Astrocyte (in vitro differentiated cells and primary cell): ENCODE measurements at regions not wholly inside any gene's neighbourhood (a gene's known extent, or its start where the extent isn't known, plus 50 kb on each side); places are given as distances from the start of the nearest gene placed in this dataset.
A peak's percentile ranks its signal among the peaks of the same experiment; 100 is the strongest.

Experiments used
- DNase-seq: peaks from one replicate; pipeline ENCODE4 v3.0.0-alpha.2; 2010; ENCODE audit warnings: low read depth
- FAIRE-seq: peaks from 2 replicates; lab custom pipeline; 2011; peaks lifted over from hg19 to GRCh38; lab: Jason Lieb, UNC
- H2AFZ ChIP-seq: 2 replicates; pipeline ENCODE4 v1.6.0; 2012; ENCODE audit warnings: low read depth, low read length, inconsistent platforms
- H3K27ac ChIP-seq: 2 replicates; pipeline ENCODE4 v1.5.1; 2011; ENCODE audit warnings: low read depth, low read length, inconsistent platforms
- H3K27me3 ChIP-seq: 2 replicates; pipeline ENCODE4 v1.6.0; 2011; ENCODE audit warnings: low read length, inconsistent platforms; ENCODE audit not compliant: insufficient read depth
- H3K36me3 ChIP-seq: 2 replicates; pipeline ENCODE4 v1.5.1; 2011; ENCODE audit warnings: low read length, inconsistent platforms; ENCODE audit not compliant: insufficient read depth
- H3K4me1 ChIP-seq: 2 replicates; pipeline ENCODE4 v1.5.1; 2011; ENCODE audit warnings: low read length, inconsistent platforms; ENCODE audit not compliant: insufficient read depth
- H3K4me2 ChIP-seq: 2 replicates; pipeline ENCODE4 v1.6.0; 2012; ENCODE audit warnings: low read length, inconsistent platforms
- H3K4me3 ChIP-seq: 2 replicates; pipeline ENCODE4 v1.5.1; 2011; ENCODE audit warnings: low read depth, mild to moderate bottlenecking, low read length, inconsistent platforms; ENCODE audit not compliant: insufficient read depth
- H3K79me2 ChIP-seq: 2 replicates; pipeline ENCODE4 v1.6.0; 2012; ENCODE audit warnings: mild to moderate bottlenecking, low read length, inconsistent platforms; ENCODE audit not compliant: insufficient read depth
- H3K9ac ChIP-seq: 2 replicates; pipeline ENCODE4 v1.6.0; 2012; ENCODE audit warnings: mild to moderate bottlenecking, low read length, inconsistent platforms
- H3K9me3 ChIP-seq: 2 replicates; pipeline ENCODE4 v1.5.1; 2012; ENCODE audit warnings: low read depth, mild to moderate bottlenecking, low read length, inconsistent platforms; ENCODE audit not compliant: insufficient read depth
- H4K20me1 ChIP-seq: 2 replicates; pipeline ENCODE4 v1.6.0; 2012; ENCODE audit warnings: low read length, inconsistent platforms; ENCODE audit not compliant: insufficient read depth
- H3K27ac Mint-ChIP-seq: one replicate; pipeline ENCODE4 v1.8.0; 2021; ENCODE audit warnings: mild to moderate bottlenecking, mixed read lengths; ENCODE audit not compliant: unreplicated experiment
- H3K27me3 Mint-ChIP-seq: one replicate; pipeline ENCODE4 v1.8.0; 2021; ENCODE audit warnings: low read depth, mixed read lengths; ENCODE audit not compliant: unreplicated experiment
- H3K36me3 Mint-ChIP-seq: one replicate; pipeline ENCODE4 v1.8.0; 2021; ENCODE audit warnings: low read depth, mixed read lengths; ENCODE audit not compliant: unreplicated experiment
- H3K4me1 Mint-ChIP-seq: one replicate; pipeline ENCODE4 v1.8.0; 2021; ENCODE audit warnings: low read depth, mixed read lengths; ENCODE audit not compliant: unreplicated experiment
- H3K4me3 Mint-ChIP-seq: one replicate; pipeline ENCODE4 v1.8.0; 2021; ENCODE audit warnings: mild to moderate bottlenecking, moderate library complexity, mixed read lengths; ENCODE audit not compliant: unreplicated experiment
- H3K9me3 Mint-ChIP-seq: one replicate; pipeline ENCODE4 v1.8.0; 2021; ENCODE audit warnings: mild to moderate bottlenecking, mixed read lengths; ENCODE audit not compliant: unreplicated experiment
- EZH2 ChIP-seq: IDR thresholded peaks from 2 replicates; pipeline ENCODE4 v1.6.1; 2012; ENCODE audit warnings: mild to moderate bottlenecking, low read length, inconsistent platforms; ENCODE audit not compliant: insufficient read depth
- TF ChIP-seq, protein P1 (sequence below): IDR thresholded peaks from 2 replicates; pipeline ENCODE4 v1.5.1; 2011; ENCODE audit warnings: low read depth, mild to moderate bottlenecking, inconsistent platforms, low read length, moderate library complexity; ENCODE audit not compliant: insufficient read depth

DNA sequence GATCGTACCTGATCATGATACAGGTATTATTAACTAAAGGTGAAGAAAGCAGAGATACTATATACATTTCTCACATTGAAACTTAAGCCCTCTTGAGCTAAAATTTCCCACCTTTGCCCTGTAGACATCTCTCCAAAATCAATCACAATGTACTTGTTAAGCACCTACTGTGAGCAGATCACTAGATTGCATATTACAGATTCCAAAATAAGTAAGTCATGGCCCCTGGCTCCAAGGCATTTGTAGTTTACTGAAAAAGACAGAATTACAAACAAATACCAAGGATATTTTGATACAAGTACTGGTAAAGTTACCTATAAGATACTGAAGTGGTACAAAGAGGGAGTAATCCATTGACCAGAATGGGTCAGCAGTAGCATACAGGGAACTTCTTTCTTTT is 455.3 kb downstream of the STK39 start:
- no peaks in the 10 kb centered on the region for H3K27me3 Mint-ChIP-seq
- H3K4me1 Mint-ChIP-seq = no peaks in the 10 kb centered on the region
- no peaks in the 10 kb centered on the region for H3K4me1 ChIP-seq
- no peaks in the 10 kb centered on the region for H3K36me3 ChIP-seq
- H3K4me3 ChIP-seq = no peak overlapping the region
- H3K27ac Mint-ChIP-seq = no peak overlapping the region
- no peak for DNase-seq
- no peaks in the 10 kb centered on the region for H3K36me3 Mint-ChIP-seq
- no peaks in the 10 kb centered on the region for H4K20me1 ChIP-seq
- no peak overlapping the region for H2AFZ ChIP-seq
- TF ChIP-seq, protein P1, sequence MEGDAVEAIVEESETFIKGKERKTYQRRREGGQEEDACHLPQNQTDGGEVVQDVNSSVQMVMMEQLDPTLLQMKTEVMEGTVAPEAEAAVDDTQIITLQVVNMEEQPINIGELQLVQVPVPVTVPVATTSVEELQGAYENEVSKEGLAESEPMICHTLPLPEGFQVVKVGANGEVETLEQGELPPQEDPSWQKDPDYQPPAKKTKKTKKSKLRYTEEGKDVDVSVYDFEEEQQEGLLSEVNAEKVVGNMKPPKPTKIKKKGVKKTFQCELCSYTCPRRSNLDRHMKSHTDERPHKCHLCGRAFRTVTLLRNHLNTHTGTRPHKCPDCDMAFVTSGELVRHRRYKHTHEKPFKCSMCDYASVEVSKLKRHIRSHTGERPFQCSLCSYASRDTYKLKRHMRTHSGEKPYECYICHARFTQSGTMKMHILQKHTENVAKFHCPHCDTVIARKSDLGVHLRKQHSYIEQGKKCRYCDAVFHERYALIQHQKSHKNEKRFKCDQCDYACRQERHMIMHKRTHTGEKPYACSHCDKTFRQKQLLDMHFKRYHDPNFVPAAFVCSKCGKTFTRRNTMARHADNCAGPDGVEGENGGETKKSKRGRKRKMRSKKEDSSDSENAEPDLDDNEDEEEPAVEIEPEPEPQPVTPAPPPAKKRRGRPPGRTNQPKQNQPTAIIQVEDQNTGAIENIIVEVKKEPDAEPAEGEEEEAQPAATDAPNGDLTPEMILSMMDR = no peak
- no peak for TF ChIP-seq EZH2
- H3K4me2 ChIP-seq = no peak overlapping the region
- H3K9me3 Mint-ChIP-seq = no peaks in the 10 kb centered on the region
- no peak overlapping the region for H3K4me3 Mint-ChIP-seq
- H3K9me3 ChIP-seq = no peaks in the 10 kb centered on the region
- no peak overlapping the region for H3K27ac ChIP-seq
- no peak overlapping the region for H3K9ac ChIP-seq
- H3K27me3 ChIP-seq = no peaks in the 10 kb centered on the region
- no peak for FAIRE-seq
- no peaks in the 10 kb centered on the region for H3K79me2 ChIP-seq

DNA sequence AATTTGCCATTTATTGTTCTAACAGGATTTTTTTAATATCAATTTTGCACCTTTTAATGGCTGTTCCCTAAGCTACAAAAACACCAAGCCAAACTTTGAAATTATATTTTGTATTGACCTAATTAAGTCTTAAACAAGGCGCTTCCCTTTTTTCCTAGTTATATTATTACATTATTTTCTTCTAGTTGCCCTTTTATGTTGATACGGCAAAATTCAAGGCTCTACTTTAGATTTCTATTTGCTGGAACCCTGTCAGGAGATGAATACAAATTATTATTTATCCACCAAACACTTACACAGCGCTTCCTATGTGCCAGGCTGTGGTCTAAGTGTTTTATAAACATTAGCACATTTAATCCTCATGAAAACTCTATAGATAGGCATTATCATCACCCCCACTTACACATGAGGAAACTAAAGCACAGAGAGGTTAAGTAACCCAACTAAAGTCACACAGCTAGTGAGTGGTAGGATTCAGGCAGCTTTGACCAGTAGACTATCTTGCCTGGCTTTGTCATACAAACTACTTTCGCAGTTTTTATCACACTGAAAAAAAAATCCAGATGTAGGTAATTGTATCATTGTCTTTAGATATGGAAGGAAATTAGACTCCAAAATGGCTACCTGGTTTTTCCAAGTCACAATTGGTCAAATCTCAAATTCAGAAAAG is 456.5 kb downstream of the STK39 start:
- Mint-ChIP-seq H3K27me3 (no peaks in the 10 kb centered on the region), H3K4me3 (no peak overlapping the region), H3K36me3 (no peaks in the 10 kb centered on the region), H3K27ac (peak overlapping the region; percentile 10), H3K9me3 (no peaks in the 10 kb centered on the region), H3K4me1 (peaks cover under 1% of the 10 kb centered on the region)
- Histone ChIP-seq H3K4me1 (no peaks in the 10 kb centered on the region), H4K20me1 (no peaks in the 10 kb centered on the region), H3K4me2 (no peak overlapping the region), H3K9ac (no peak overlapping the region), H3K27me3 (no peaks in the 10 kb centered on the region), H3K27ac (no peak overlapping the region), H3K36me3 (no peaks in the 10 kb centered on the region), H2AFZ (no peak overlapping the region), H3K4me3 (no peak overlapping the region), H3K79me2 (no peaks in the 10 kb centered on the region), H3K9me3 (no peaks in the 10 kb centered on the region)
- FAIRE-seq = no peak
- TF ChIP-seq, protein P1 = no peak
- no peak for TF ChIP-seq EZH2
- no peak for DNase-seq

DNA sequence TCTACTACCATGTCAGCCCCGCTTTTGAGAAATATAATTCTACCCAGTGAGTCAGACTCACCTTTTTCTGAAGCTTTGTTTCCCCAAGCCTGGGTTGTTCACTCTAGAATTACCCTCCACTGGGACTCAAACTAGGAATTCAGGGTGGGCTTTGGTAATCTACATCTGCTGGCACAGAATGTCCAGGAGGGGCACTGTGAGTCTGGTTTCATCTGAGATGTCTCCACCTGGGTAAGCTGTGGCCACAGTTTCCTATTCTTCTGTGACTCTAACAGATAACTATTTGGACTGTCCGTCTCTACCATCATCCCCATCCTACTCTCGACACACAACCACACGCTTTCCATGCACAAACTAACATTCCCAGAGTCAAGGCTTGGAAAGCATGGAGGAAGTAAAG is 457.2 kb downstream of the STK39 start:
- no peaks in the 10 kb centered on the region for H3K27me3 Mint-ChIP-seq
- no peaks in the 10 kb centered on the region for H4K20me1 ChIP-seq
- no peaks in the 10 kb centered on the region for H3K9me3 Mint-ChIP-seq
- no peak for FAIRE-seq
- H3K4me2 ChIP-seq = no peak overlapping the region
- no peak overlapping the region for H3K27ac ChIP-seq
- no peaks in the 10 kb centered on the region for H3K27me3 ChIP-seq
- TF ChIP-seq, protein P1 = no peak
- TF ChIP-seq EZH2 = no peak
- H3K36me3 ChIP-seq = no peaks in the 10 kb centered on the region
- no peak overlapping the region for H3K4me3 ChIP-seq
- no peak overlapping the region for H3K9ac ChIP-seq
- H3K4me3 Mint-ChIP-seq = no peak overlapping the region
- DNase-seq = no peak
- H3K79me2 ChIP-seq = no peaks in the 10 kb centered on the region
- H3K4me1 ChIP-seq = no peaks in the 10 kb centered on the region
- no peak overlapping the region for H3K27ac Mint-ChIP-seq
- no peaks in the 10 kb centered on the region for H3K9me3 ChIP-seq
- no peak overlapping the region for H2AFZ ChIP-seq
- no peaks in the 10 kb centered on the region for H3K36me3 Mint-ChIP-seq
- peaks cover 8% of the 10 kb centered on the region for H3K4me1 Mint-ChIP-seq
